BJ (cell line): ENCODE measurements at regions not wholly inside any gene's neighbourhood (a gene's known extent, or its start where the extent isn't known, plus 50 kb on each side); places are given as distances from the start of the nearest gene placed in this dataset.

Source experiments
- CTCF ChIA-PET: fragments of 350-600 bp; formaldehyde crosslinking; extraction: SDS; loops from one replicate; lab custom pipeline; 2021; ENCODE audit warnings: antibody characterized with exemption, inconsistent platforms; lab: Yijun Ruan, JAX
- POLR2A ChIA-PET: fragments of 300-600 bp; sonication (Branson Sonifier 250); formaldehyde crosslinking; extraction: SDS; loops from one replicate; lab custom pipeline; 2021; ENCODE audit warnings: antibody characterized with exemption; lab: Charles Lee
- DNase-seq: peaks from one replicate; pipeline ENCODE4 v3.0.0-alpha.2; 2011; ENCODE audit warnings: low read depth
- H3K27me3 ChIP-seq: 2 replicates; pipeline ENCODE4 v1.6.0; 2011; ENCODE audit warnings: low read length; ENCODE audit not compliant: control insufficient read depth, insufficient read depth
- H3K36me3 ChIP-seq: 2 replicates; pipeline ENCODE4 v1.5.1; 2011; ENCODE audit warnings: low read length; ENCODE audit not compliant: control insufficient read depth, insufficient read depth
- H3K4me3 ChIP-seq: 2 replicates; pipeline ENCODE4 v1.5.1; 2011; ENCODE audit warnings: low read depth, mild to moderate bottlenecking, control low read depth, low read length
- CTCF ChIP-seq: IDR thresholded peaks from 2 replicates; pipeline ENCODE4 v1.5.1; 2011; ENCODE audit warnings: low read depth, mild to moderate bottlenecking, control low read depth, inconsistent platforms, low read length, moderate library complexity; ENCODE audit not compliant: insufficient read depth

DNA sequence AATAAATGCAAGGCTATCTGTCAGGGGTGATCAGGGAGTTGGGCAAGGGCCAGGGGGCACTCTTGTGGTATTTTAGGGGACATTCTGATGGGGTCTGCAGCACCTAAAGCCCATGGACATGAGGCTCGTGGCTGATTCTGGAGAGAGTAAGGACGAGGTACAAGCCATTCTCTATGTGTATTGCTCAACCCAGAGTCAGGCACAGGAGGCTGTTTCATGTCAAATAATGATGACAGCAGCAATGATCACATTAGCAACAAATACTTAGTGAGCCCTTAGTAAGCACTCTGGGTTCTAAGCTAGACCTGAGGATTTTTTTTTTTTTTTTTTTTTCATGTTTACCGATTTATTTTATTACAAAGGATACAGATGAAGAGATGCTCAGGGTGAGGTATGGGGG lies 83.5 kb upstream of the THY1 start:
- Histone ChIP-seq H3K4me3 (no peak overlapping the region), H3K36me3 (no peaks in the 10 kb centered on the region), H3K27me3 (peaks cover under 1% of the 10 kb centered on the region)
- ChIA-PET POLR2A (no interaction called here), CTCF (interaction anchor here (1.0 to 1.1 kb wide), 2 partner anchors 10 to 150 kb away, joined by 3 to 6 read pairs; no protein-coding TSS in a partner anchor)
- TF ChIP-seq CTCF, result no peak
- DNase-seq, result no peak

GRCh38 chr11:119505861-119506260 lies 82.9 kb upstream of the THY1 start:
- POLR2A ChIA-PET, result no interaction called here
- CTCF ChIA-PET, result interaction anchor here (0.6 to 1.3 kb wide), 5 partner anchors 10 to 149 kb away, joined by 3 to 6 read pairs (median 3); no protein-coding TSS in a partner anchor

DNA sequence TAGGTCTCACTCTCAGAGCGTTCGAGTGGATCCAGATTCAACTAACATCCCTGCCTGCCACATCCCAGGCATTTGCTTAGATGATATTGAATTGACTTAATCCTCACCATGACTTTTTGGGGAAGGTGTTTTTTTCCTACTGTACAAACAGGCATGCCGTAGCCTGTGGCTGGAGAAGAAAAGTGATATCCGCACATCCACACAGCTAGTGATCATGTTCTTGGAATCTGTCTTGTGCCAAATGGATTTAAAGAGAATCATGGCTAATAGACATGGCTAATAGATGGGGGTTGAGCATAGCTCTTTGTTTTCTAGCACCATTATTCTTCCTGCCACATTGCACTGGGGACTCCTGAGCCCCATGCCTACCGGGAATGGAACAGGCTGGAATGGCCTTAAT lies 82.1 kb upstream of the THY1 start:
- Histone ChIP-seq H3K4me3 (no peak overlapping the region), H3K27me3 (no peaks in the 10 kb centered on the region; the same call in 1 of the 2 replicates), H3K36me3 (no peaks in the 10 kb centered on the region)
- TF ChIP-seq CTCF, result no peak
- POLR2A ChIA-PET, result interaction anchor here (0.5 kb wide), 1 partner anchor 11 kb away, joined by 4 read pairs; no protein-coding TSS in a partner anchor
- DNase-seq, result no peak
- CTCF ChIA-PET, result interaction anchor here (0.6 to 1.3 kb wide), 4 partner anchors 11 to 146 kb away, joined by 3 to 4 read pairs (median 4); no protein-coding TSS in a partner anchor

More at GRCh38 chr11:119505861-119506260, 82.9 kb upstream of the THY1 start:
- H3K4me3 ChIP-seq, result no peak overlapping the region
- no peak for DNase-seq
- no peaks in the 10 kb centered on the region for H3K36me3 ChIP-seq
- H3K27me3 ChIP-seq, result no peaks in the 10 kb centered on the region; the same call in 1 of the 2 replicates
- TF ChIP-seq CTCF, result no peak

- no peak for TF ChIP-seq CTCF
- POLR2A ChIA-PET, result no interaction called here
- CTCF ChIA-PET, result interaction anchor here (1.4 to 1.9 kb wide), 3 partner anchors 11 to 30 kb away, joined by 3 to 5 read pairs (median 3); no protein-coding TSS in a partner anchor
- H3K27me3 ChIP-seq, result no peaks in the 10 kb centered on the region; the same call in 1 of the 2 replicates
- no peak for DNase-seq
- H3K4me3 ChIP-seq, result no peak overlapping the region
- no peaks in the 10 kb centered on the region for H3K36me3 ChIP-seq
Measured at GRCh38 chr11:119504371-119504770, 81.4 kb upstream of the THY1 start.

- no peaks in the 10 kb centered on the region for H3K36me3 ChIP-seq
- no peak for DNase-seq
- H3K4me3 ChIP-seq, result no peak overlapping the region
- ChIA-PET CTCF (no interaction called here), POLR2A (no interaction called here)
- H3K27me3 ChIP-seq, result peaks cover 2% of the 10 kb centered on the region; the same call in 1 of the 2 replicates
- no peak for TF ChIP-seq CTCF
Measured at GRCh38 chr11:119501777-119502405, 78.9 kb upstream of the THY1 start.
